OCI-LY1 (cell line): ENCODE measurements at regions not wholly inside any gene's neighbourhood (a gene's known extent, or its start where the extent isn't known, plus 50 kb on each side); places are given as distances from the start of the nearest gene placed in this dataset.

Experiments used
- CTCF ChIP-seq: fragments of 200-600 bp; sonication (generic), shearing (Covaris generic); IDR thresholded peaks from 2 replicates; pipeline ENCODE4 v1.5.1; 2017; ENCODE audit warnings: mild to moderate bottlenecking, antibody characterized with exemption, low read length, moderate library complexity, mixed read lengths
- EZH2 ChIP-seq: fragments of 200-600 bp; sonication (generic), shearing (Covaris generic); IDR thresholded peaks from 2 replicates; pipeline ENCODE4 v1.8.0; 2017; ENCODE audit warnings: borderline replicate concordance, mixed run types, mild to moderate bottlenecking, antibody characterized with exemption, low read length, moderate library complexity, mixed read lengths

- TF ChIP-seq CTCF (no peak), EZH2 (no peak)
Observed at GRCh38 chr9:79107911-79108676, 463.7 kb upstream of the TLE4 start.
